MM.1S (cell line): ENCODE measurements at regions not wholly inside any gene's neighbourhood (a gene's known extent, or its start where the extent isn't known, plus 50 kb on each side); places are given as distances from the start of the nearest gene placed in this dataset.

ENCODE experiments used
- DNase-seq: peaks from one replicate; pipeline ENCODE4 v3.0.0-alpha.2; 2015
- H2AFZ ChIP-seq: fragments of 300-600 bp; sonication (generic); 2 replicates; pipeline ENCODE4 v1.6.0; 2016; ENCODE audit warnings: antibody characterized with exemption, low read length
- H3F3A ChIP-seq: fragments of 300-600 bp; sonication (generic); 2 replicates; pipeline ENCODE4 v1.6.1; 2016; ENCODE audit warnings: mild to moderate bottlenecking, antibody characterized with exemption, low read length, moderate library complexity, mixed read lengths; ENCODE audit not compliant: insufficient read depth
- H3K27ac ChIP-seq: fragments of 300-600 bp; sonication (generic); 2 replicates; pipeline ENCODE4 v1.5.1; 2016; ENCODE audit warnings: mild to moderate bottlenecking, low read length
- H3K27me3 ChIP-seq: fragments of 300-600 bp; sonication (generic); replicated peaks from 2 replicates; pipeline ENCODE4 v1.6.0; 2016; ENCODE audit warnings: low read length; ENCODE audit not compliant: insufficient read depth
- H3K36me3 ChIP-seq: fragments of 300-600 bp; sonication (generic); replicated peaks from 2 replicates; pipeline ENCODE4 v1.6.1; 2016; ENCODE audit warnings: mild to moderate bottlenecking, low read length, mixed read lengths; ENCODE audit not compliant: insufficient read depth
- H3K4me1 ChIP-seq: fragments of 300-600 bp; sonication (generic); 2 replicates; pipeline ENCODE4 v1.6.1; 2016; ENCODE audit warnings: low read length, mixed read lengths
- H3K4me2 ChIP-seq: fragments of 300-600 bp; sonication (generic); 2 replicates; pipeline ENCODE4 v1.6.0; 2016; ENCODE audit warnings: low read depth, low read length
- H3K4me3 ChIP-seq: fragments of 300-600 bp; sonication (generic); 2 replicates; pipeline ENCODE4 v1.5.1; 2016; ENCODE audit warnings: low read length, mixed read lengths
- H3K79me2 ChIP-seq: fragments of 300-600 bp; sonication (generic); 2 replicates; pipeline ENCODE4 v1.6.1; 2016; ENCODE audit warnings: mixed run types, low read length, mixed read lengths
- H3K9ac ChIP-seq: fragments of 300-600 bp; sonication (generic); 2 replicates; pipeline ENCODE4 v1.6.1; 2016; ENCODE audit warnings: low read length, mixed read lengths
- H3K9me2 ChIP-seq: fragments of 300-600 bp; sonication (generic); replicated peaks from 2 replicates; pipeline ENCODE4 v1.6.1; 2016; ENCODE audit warnings: mild to moderate bottlenecking, low read length, mixed read lengths; ENCODE audit not compliant: insufficient read depth
- H3K9me3 ChIP-seq: fragments of 300-600 bp; sonication (generic); replicated peaks from 2 replicates; pipeline ENCODE4 v1.6.1; 2016; ENCODE audit warnings: mild to moderate bottlenecking, low read length, mixed read lengths; ENCODE audit not compliant: insufficient read depth
- H4K20me1 ChIP-seq: fragments of 300-600 bp; sonication (generic); 2 replicates; pipeline ENCODE4 v1.6.1; 2016; ENCODE audit warnings: mild to moderate bottlenecking, low read length, moderate library complexity, mixed read lengths; ENCODE audit not compliant: insufficient read depth
- EZH2 ChIP-seq: fragments of 300-600 bp; sonication (generic); optimal IDR thresholded peaks from 2 replicates; pipeline ENCODE3; 2017; ENCODE audit warnings: low read depth, mild to moderate bottlenecking, antibody characterized with exemption, low read length, mixed read lengths
- EZH2phosphoT487 ChIP-seq: fragments of 300-600 bp; sonication (generic); IDR thresholded peaks from 2 replicates; pipeline ENCODE4 v1.6.1; 2018; ENCODE audit warnings: antibody characterized with exemption, low read length
- TF ChIP-seq, protein P1 (sequence below): fragments of 300-600 bp; sonication (generic); IDR thresholded peaks from 2 replicates; pipeline ENCODE4 v1.5.1; 2016; ENCODE audit warnings: antibody characterized with exemption, low read length, mixed read lengths

GRCh38 chr12:5246196-5246595, 185.7 kb upstream of the NTF3 start:
- no peak for DNase-seq
- no peak overlapping the region for H3K4me2 ChIP-seq
- TF ChIP-seq EZH2 (no peak), EZH2phosphoT487 (no peak)
- TF ChIP-seq, protein P1, sequence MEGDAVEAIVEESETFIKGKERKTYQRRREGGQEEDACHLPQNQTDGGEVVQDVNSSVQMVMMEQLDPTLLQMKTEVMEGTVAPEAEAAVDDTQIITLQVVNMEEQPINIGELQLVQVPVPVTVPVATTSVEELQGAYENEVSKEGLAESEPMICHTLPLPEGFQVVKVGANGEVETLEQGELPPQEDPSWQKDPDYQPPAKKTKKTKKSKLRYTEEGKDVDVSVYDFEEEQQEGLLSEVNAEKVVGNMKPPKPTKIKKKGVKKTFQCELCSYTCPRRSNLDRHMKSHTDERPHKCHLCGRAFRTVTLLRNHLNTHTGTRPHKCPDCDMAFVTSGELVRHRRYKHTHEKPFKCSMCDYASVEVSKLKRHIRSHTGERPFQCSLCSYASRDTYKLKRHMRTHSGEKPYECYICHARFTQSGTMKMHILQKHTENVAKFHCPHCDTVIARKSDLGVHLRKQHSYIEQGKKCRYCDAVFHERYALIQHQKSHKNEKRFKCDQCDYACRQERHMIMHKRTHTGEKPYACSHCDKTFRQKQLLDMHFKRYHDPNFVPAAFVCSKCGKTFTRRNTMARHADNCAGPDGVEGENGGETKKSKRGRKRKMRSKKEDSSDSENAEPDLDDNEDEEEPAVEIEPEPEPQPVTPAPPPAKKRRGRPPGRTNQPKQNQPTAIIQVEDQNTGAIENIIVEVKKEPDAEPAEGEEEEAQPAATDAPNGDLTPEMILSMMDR, result no peak
- no peak overlapping the region for H3K4me3 ChIP-seq
- H4K20me1 ChIP-seq, result no peaks in the 10 kb centered on the region
- no peaks in the 10 kb centered on the region for H3K79me2 ChIP-seq
- H3K36me3 ChIP-seq, result no peaks in the 10 kb centered on the region
- no peaks in the 10 kb centered on the region for H3K27me3 ChIP-seq
- H3K9me3 ChIP-seq, result no peaks in the 10 kb centered on the region
- H3F3A ChIP-seq, result no peaks in the 10 kb centered on the region
- H3K4me1 ChIP-seq, result no peaks in the 10 kb centered on the region
- no peak overlapping the region for H3K9ac ChIP-seq
- H2AFZ ChIP-seq, result no peak overlapping the region
- no peaks in the 10 kb centered on the region for H3K9me2 ChIP-seq
- no peak overlapping the region for H3K27ac ChIP-seq

- H3K4me1 ChIP-seq, result no peaks in the 10 kb centered on the region
- DNase-seq, result no peak
- H3K36me3 ChIP-seq, result no peaks in the 10 kb centered on the region
- no peak overlapping the region for H3K4me2 ChIP-seq
- no peaks in the 10 kb centered on the region for H3K79me2 ChIP-seq
- H2AFZ ChIP-seq, result no peak overlapping the region
- no peaks in the 10 kb centered on the region for H3K9me2 ChIP-seq
- H3K9me3 ChIP-seq, result no peaks in the 10 kb centered on the region
- no peaks in the 10 kb centered on the region for H3K27me3 ChIP-seq
- H3F3A ChIP-seq, result no peaks in the 10 kb centered on the region
- no peak overlapping the region for H3K9ac ChIP-seq
- H4K20me1 ChIP-seq, result no peaks in the 10 kb centered on the region
- TF ChIP-seq, protein P1, result no peak
- no peak for TF ChIP-seq EZH2phosphoT487
- TF ChIP-seq EZH2, result no peak
- H3K4me3 ChIP-seq, result no peak overlapping the region
- H3K27ac ChIP-seq, result no peak overlapping the region
These were observed 184.8 kb upstream of the NTF3 start for GRCh38 chr12:5247144-5247543.

DNA sequence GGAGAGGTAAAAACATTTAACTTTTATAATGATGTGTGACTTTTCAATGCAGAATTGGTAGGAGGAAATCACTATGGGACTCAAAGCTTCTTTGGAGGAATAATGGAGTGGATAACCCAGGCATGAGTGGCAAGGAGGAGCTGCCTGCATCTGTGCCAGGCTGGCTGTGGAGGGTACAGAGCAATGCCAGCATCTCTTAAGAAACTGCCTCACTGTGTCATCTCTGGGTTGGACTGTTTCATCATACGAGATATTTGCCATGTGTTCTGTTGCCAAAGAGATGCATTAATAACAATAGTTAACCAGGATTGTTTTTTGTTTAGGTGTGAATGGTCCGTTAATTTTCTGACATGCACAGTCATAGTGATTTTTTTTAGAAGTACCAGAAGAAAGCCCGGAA, 183.7 kb upstream of the NTF3 start:
- TF ChIP-seq, protein P1, result no peak
- no peak for TF ChIP-seq EZH2
- no peak for TF ChIP-seq EZH2phosphoT487
- H3K79me2 ChIP-seq, result no peaks in the 10 kb centered on the region
- no peaks in the 10 kb centered on the region for H3K27me3 ChIP-seq
- no peak overlapping the region for H3K27ac ChIP-seq
- no peaks in the 10 kb centered on the region for H3K36me3 ChIP-seq
- no peaks in the 10 kb centered on the region for H3K4me1 ChIP-seq
- H3K4me3 ChIP-seq, result no peak overlapping the region
- no peak overlapping the region for H2AFZ ChIP-seq
- H4K20me1 ChIP-seq, result no peaks in the 10 kb centered on the region
- no peak for DNase-seq
- no peaks in the 10 kb centered on the region for H3K9me2 ChIP-seq
- H3K9ac ChIP-seq, result no peak overlapping the region
- no peaks in the 10 kb centered on the region for H3F3A ChIP-seq
- no peaks in the 10 kb centered on the region for H3K9me3 ChIP-seq
- H3K4me2 ChIP-seq, result no peak overlapping the region
